ENCODE measurements at regions not wholly inside any gene's neighbourhood (a gene's known extent, or its start where the extent isn't known, plus 50 kb on each side); places are given as distances from the start of the nearest gene placed in this dataset.
A peak's percentile ranks its signal among the peaks of the same experiment; 100 is the strongest.
"Not testable (repeated sequence)": the region's sequence is repeated elsewhere in the genome, so short reads cannot be mapped to it uniquely, and the experiment has no call there.

- DNase-seq: no peak
These were observed 1122.4 kb upstream of the USP15 start for GRCh38 chr12:61137677-61138414.

DNA sequence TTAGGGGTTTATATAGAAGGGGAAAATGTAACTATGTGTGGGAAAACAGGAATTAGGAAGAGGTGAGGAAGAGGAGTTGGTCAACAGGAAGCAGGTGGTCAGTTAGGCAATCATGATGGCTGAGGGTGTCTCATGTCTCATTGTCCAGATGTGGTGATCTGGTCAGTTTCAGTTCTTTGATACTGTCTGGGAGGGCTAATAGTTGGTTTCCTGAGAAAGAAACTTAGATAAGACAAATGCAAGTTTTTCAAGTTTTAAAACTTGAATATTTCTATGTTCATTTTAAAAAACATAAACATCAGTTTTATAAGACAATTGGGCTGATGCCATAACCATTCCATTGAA, 1121.8 kb upstream of the USP15 start:
- DNase-seq: no peak

GRCh38 chr12:61161961-61162360, 1098.2 kb upstream of the USP15 start:
- DNase-seq: no peak

GRCh38 chr12:61188801-61189595, 1071.2 kb upstream of the USP15 start:
- peak; percentile 58 for DNase-seq

DNA sequence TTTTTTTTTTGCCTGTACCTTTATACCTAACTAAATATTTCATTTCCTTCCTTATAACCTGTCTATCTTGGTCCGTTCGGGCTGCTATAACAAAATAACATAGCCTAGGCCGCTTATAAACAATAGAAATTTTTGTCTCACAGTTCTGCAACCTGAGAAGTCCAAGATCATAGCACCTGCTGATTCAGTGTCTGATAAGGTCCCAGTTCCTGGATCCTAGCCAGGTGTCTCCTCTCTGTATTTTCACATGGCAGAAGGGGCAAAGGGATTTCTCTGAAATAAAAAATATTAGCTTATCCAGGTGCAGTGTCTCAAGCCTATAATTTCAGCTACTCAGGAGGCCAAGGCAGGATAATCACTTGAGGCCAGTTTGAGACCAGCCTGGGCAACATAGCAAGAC, 1046.6 kb upstream of the USP15 start:
- DNase-seq: no peak

DNA sequence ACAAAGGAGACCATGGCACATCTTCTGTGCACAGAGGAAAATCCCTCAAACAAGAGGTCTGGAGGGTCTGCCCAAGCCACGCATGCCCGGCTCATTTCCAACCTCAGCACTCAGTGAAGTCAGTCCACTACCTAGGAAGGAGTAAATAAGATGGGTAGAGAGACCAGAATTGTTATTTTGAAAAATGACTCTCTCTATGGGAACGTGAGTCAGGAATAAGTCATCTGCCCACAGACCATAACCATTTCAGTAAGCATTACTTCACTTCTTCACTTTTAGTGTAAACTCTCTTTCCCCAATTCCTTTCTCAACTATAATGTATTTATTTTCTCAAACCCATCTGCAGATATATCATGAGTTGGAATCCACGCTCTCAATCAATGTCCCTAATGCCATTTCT, 1039.9 kb upstream of the USP15 start:
- no peak for DNase-seq

- no peak for DNase-seq
These were observed 1028.2 kb upstream of the USP15 start for GRCh38 chr12:61232040-61232439.

GRCh38 chr12:61250303-61250702, 1009.9 kb upstream of the USP15 start:
- no peak for DNase-seq

DNA sequence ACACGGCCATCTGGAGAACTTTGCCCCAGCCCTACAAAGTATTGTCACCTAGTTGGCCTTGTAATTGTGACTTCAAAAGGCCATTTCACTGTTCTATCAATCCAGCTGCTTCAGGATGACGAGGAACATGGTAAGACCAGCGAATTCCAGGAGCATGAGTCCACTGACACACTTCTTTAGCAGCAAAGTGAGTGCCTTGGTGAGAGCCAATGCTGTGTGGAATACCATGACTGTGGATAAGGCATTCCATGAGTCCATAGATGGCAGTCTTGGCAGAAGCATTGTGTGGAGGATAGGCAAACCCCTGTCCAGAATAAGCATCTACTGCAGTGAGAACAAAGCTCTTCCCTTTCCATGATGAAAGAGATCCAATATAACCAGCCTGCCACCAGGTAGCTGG, 1009.1 kb upstream of the USP15 start:
- no peak for DNase-seq

- no peak for DNase-seq
These were observed 1006.0 kb upstream of the USP15 start for GRCh38 chr12:61254225-61254624.

- not testable (repeated sequence) for DNase-seq
These were observed 995.9 kb upstream of the USP15 start for GRCh38 chr12:61264294-61264693.

GRCh38 chr12:61267474-61267873, 992.7 kb upstream of the USP15 start:
- DNase-seq: no peak

DNA sequence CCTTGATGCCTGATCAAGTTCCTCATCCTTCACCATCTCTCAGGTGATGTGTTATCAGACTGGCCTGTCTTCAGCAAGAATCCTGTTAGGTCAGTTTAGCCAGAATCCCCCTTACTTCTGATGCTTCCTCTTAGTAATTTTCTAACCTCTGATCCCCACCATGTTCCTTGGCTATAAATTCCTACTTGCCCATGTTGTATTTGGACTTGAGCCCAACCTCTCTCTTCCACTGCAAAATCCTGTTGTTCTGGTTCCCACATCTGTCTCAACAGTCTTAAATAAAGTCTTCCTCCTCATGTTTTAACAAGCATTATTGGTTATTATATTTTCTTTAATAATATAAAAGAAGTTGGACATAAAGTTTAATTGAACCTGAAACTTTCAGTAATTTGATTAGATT, 987.8 kb upstream of the USP15 start:
- no peak for DNase-seq

- DNase-seq: no peak
These were observed 977.2 kb upstream of the USP15 start for GRCh38 chr12:61282790-61283575.

DNA sequence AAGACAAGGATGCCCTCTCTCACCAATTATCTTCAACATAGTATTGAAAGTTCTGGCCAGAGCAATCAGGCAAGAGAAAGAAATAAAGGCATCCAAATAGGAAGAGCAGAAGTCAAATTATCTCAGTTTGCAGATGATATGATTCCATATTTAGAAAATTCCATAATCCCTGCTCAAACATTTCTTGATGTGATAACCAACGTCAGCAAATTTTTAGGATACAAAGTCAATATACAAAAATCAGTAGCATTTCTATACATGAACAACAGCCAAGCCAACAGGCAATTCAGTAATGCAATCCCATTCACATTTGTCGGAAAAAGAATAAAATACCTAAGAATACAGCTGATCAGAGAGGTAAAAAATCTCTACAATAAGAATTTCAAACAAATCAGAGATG, 969.7 kb upstream of the USP15 start:
- DNase-seq: no peak

DNA sequence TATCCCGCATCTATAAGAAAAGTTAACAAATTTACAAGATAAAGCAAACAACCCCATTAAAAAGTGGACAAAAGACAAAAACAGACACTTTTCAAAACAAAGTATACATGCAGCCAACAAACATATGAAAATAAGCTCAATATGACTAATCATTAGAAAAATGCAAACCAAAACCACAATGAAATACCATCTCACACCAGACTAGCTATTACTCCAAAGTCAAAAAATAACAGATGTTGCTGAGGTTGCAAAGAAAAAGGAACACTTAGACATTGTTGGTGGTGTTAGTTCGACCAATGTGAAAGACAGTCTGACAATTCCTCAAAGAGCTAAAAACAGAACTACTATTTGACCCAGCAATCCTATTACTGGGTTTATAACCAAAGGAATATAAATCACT, 968.6 kb upstream of the USP15 start:
- no peak for DNase-seq

DNA sequence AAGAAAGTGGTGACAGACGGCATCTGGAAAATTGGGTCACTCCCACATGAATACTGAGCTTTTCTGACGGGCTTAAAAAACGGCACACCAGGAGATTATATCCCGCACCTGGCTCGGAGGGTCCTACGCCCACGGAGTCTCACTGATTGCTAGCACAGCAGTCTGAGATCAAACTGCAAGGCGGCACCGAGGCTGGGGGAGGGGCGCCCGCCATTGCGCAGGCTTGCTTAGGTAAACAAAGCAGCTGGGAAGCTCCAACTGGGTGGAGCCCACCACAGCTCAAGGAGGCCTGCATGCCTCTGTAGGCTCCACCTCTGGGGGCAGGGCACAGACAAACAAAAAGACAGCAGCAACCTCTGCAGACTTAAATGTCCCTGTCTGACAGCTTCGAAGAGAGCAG, 966.2 kb upstream of the USP15 start:
- not testable (repeated sequence) for DNase-seq

DNA sequence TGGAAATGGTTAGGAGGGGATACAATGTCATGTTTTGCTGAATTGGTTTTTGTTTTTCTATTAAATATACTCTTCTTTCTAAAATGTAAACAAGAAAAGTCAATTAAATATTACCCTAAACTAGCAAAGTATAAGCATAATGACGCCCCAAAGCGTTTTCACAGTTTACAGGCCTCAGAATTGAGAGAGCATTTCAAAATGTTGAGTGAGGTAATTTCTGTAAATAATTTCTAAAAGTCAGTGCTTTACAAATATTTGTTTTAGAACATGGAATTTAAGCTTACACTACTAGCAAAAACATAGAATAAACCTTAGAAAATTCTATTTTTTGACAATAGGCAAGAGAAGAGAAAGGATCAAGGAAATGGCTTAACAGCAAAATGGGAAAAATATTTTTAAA, 958.4 kb upstream of the USP15 start:
- DNase-seq: no peak

DNA sequence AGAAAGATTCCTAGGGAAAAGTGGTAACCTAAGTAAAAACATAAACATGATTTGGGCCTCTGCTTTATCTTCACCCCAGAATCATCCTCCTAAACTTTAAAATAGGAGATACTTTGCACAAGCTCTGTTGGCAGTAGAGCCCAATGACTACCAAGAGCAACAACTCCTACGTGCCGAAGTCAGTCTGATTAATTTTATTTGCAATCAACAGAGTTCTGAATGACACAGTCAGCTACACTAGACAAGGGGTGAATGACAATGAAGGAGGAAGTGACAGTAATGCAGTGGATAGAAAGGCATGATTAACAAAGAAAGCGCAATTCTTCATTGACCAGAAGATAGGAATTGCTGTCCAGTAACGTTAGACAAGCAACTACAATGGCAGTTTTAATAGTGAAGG, 957.9 kb upstream of the USP15 start:
- no peak for DNase-seq

DNA sequence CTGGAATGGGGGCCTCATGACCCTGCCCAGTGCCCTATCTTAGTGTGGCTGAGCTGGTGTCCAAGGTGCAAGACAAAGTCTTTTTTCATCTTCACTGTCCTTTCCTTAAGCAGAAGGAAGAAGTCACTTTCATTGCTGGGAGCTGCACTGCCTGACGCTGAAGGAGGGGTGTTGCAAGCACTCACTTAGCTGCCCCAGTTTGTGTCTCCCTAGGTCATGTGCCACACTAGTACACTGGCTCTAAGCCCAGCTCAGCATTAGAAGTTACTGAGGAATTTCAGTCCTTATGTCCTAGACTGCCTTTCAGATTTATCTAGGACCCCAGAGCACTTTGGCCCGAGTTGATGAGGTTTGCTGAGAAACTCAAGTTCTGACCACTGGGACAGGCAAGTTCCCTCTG, 952.0 kb upstream of the USP15 start:
- DNase-seq: no peak

DNA sequence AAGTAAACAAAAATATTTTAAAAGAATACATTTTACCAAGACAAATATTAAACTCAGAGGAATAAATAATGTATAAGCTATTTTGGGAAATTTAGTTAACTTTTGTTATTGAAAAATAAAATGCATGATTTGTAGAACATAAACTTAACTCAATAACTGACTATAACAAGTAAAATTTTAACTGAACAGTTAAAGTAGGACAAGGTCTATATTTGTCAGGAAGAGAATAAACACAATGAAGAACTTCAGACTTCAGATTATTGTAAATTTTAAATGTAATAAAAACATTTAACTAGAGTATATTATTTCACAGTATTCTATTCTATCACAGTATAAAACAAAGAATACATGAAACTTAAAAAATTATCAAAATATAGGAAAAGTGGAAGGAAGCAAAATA, 948.8 kb upstream of the USP15 start:
- no peak for DNase-seq

- no peak for DNase-seq
These were observed 911.3 kb upstream of the USP15 start for GRCh38 chr12:61348871-61349270.

- DNase-seq: no peak
These were observed 905.1 kb upstream of the USP15 start for GRCh38 chr12:61355105-61355504.

DNA sequence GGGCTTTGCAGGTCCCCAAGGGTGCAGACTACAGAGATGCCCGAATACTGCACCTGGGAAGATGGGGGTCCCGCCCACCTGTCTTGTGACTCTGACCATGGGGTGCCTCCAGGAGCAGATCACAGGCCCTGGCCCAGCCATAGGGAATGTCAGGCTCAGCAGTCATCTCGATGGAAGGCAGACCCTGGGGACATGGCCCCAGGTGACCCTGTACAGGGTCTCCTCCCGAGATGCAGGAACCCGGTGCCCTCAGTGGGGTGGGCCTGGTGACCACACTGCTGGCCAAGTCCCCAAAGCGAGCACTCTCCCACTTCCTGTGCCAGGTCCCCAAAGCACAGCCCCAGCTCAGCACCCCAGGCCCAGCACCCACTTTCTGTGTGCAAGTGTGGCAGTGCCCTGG, 903.7 kb upstream of the USP15 start:
- DNase-seq: no peak
